DLD1 (cell line): ENCODE measurements at regions not wholly inside any gene's neighbourhood (a gene's known extent, or its start where the extent isn't known, plus 50 kb on each side); places are given as distances from the start of the nearest gene placed in this dataset.

ENCODE experiments used
- in situ Hi-C: cut with HindIII; loops from 2 replicates; pipeline ENCODE4 v1.10.0; 2017; ENCODE audit warnings: low sequenced_read_pairs

DNA sequence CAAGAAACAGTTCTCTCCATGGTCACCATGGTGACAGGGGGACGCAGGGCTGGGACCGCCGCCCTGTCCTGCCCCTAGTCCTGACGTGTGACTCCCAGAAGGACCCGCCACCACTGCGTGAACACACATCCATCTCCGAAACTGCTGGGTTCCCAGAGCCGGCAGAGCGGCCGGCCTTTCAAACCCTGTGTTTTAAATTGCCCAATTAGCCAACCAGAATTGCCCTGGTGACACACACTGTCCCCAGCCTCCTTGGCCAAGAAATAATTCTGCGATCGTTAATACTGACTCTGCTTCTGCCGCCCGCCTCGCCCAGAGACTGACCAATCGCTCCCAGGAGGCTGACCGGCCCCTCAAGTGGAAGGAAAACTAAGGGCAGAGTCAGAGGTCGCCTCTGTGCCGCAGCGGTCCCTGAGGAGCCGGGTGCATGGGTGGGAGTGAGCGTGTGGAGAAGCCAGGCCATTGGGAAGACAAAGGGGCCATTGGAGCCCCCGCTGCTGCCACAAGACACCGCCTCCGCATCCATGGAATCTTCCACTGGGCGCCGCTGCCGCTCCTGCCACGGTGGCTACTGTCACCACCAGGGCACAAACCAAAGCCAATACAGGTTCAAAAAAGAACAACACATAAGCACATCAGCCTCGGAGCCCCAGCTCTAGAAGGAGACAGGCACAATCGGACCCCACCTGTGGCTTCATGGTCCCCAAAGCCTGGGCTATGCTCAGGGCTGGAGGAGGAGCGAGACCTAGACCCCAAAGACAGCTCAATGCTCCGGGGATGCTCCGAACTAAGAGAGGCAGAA lies 273.2 kb downstream of the NPHP4 start:
- in situ Hi-C loops, result no loop called here

DNA sequence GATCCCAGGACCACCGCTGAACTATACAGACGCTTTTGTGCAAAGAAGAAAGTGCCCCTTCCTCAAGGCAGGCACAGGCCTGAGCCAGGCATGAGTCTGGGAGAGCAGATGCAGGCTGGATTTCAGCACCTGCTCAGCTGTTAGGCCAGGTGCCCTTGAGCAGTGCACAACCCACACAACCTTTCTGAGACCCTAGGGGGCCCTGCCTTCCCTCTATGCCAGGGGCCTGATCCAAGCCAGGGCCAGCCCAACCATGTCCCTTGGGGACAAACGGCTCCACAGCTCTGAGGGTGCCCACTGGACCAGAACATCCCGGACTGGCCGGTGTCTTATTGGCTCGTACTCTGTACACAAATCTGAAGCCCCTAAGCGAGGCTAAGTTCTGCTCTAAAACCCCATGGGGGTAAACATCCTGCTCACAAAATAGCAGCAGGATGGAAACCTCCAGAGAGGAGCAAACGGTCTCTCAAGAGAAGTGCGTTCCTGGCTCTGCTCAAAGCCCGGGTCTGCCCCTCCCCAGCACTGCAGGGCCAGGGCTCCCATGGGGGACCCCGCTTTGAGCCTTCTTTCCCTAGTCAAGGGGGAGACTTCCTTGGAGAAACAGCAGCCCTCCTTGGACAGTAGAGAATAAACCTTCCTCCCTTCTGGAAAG lies 275.1 kb downstream of the NPHP4 start:
- in situ Hi-C loops, result no loop called here

DNA sequence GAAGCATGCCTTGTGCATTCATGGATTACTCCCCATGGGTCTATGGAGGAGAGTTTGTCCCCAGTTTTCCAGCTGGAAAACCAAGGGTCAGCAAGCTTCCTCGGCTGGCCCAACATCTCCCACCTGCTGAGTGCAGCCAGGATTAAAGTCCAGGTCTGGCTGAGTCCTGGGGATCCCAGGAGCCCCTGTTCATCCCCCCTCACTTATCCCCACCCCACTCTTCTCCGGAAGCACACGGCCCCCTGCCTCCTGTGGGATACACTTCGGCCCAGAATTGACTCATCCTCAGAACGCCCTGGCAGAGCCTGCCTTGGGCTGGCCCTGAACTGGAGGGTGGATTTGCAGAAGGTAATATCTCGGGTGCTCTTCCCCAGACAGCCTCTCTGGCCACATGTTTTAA lies 276.1 kb downstream of the NPHP4 start:
- in situ Hi-C loops, result no loop called here

DNA sequence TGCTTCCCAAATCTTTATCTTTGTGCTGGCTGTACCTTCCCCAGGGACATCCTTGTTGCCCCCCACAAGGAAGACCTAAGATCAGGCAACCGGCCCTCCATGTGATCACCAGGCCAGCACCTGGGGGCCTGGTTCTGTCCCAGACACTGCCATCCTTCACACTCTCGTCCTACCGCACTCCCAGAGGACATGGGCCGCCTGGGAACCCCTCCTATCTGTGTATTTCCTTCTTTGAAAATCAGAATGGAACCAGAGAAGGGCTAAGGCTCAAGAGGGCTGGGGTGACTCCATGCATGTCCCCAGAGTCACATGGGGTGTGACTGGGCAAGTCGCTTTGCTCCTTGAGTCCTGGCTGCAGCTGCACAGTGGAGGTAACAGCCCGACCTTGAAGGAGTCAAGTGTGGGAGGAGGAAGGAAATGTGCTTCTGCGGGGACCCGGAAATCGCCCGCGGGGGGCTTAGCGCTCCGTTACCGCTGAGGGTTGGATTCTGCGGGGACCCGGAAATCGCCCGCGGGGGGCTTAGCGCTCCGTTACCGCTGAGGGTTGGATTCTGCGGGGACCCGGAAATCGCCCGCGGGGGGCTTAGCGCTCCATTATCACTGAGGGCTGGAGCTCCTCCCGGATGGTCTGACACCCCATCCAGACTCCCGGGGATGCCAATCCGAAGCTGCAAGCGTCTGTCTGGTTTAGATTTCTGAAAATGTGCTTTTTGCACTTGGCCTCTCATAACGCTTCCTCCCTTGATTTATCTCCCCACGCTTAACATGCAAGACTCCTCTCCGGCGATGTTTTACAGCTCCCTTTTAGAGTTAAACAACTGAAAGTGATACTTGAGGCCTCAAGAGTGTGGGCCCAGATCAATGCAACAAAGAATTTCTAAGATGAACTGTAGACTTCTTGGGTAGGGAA lies 278.9 kb downstream of the NPHP4 start:
- in situ Hi-C loops, result no loop called here

DNA sequence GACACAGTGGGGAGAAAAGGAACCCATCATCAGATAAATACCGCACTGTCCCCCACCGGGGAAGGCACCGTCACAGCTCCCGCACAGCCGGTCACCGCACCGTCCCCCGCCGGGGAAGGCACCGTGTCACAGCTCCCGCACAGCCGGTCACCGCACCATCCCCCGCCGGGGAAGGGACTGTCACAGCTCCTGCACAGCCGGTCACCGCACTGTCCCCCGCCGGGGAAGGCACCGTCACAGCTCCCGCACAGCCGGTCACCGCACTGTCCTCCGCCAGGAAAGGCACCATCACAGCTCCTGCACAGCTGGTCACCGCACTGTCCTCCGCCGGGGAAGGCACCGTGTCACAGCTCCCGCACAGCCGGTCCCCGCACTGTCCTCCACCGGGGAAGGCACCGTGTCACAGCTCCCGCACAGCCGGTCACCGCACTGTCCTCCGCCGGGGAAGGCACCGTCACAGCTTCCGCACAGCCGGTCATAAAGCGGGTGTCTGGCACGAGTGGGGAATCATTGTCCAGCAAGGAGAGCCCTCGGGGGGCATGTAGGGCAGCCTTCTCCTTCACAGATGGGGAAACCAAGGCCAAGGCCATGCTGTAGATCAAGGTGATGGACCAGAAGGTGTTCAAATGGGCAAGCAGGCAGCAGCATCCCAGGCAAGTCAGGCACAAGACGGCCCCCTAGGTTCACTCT lies 280.1 kb downstream of the NPHP4 start:
- in situ Hi-C loops, result no loop called here

DNA sequence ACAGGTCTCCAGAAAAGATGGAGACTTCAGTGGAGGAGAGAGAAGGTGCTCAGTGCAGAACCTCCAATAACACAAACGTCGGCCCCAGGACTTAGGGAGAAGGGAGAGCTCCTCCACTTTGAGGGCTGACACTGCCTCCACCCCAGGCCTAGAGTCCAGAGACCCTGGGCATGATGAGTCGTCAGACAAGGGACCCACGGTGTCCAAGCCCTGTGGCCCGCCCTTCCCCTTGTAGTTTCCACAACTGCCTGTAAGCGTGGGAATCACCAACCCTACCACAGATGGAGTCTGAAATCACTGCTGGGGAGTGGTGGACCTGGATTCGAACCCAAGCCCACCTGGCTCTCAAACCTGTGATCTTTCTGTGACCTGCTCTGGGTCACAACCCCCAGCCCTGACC lies 281.1 kb downstream of the NPHP4 start:
- in situ Hi-C loops, result no loop called here

DNA sequence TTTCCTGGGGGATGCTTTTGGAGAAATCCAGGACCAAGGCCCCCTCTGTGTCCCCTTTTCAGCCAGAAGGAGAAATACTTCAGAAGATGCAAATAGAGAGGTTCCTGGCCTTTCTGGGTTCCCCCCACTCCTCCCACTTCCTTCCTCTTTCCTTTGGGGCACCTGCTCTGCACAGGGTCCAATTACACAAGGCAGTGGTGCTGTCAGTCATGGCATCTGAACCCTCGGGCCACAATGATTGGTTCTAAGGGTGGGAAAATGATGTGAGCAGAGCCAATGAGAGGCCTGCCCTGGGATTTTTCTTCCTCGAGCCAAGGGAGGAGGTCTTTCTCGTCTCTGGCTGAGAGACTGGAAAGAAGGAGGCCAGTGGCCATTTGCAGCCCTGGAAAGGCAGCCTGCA lies 282.2 kb downstream of the NPHP4 start:
- in situ Hi-C loops, result no loop called here

DNA sequence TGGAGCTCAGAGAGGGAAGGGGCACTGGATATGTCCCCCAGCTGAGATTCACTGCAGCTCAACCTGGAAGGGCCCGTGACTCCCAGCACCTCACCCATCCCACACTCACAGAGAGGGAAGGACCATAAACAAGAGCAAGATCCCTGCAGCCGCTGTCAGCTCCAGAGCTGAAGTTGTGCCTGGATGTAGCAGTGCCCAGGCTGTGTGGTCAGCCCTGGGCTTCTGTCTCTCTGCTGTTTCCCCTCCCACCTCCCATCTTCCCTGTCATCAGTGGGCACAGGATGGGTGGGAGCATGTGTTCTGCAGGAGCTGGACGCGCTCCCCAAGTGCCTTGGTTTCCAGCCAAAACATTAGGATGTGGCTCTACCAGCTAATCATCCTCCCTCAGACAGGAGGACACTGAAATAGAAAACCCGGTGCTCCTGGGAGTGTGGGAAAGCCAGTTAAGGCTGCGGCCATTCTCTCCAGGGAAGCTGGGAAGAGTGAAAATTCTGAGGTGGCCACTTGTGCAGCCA lies 282.7 kb downstream of the NPHP4 start:
- in situ Hi-C loops, result no loop called here

DNA sequence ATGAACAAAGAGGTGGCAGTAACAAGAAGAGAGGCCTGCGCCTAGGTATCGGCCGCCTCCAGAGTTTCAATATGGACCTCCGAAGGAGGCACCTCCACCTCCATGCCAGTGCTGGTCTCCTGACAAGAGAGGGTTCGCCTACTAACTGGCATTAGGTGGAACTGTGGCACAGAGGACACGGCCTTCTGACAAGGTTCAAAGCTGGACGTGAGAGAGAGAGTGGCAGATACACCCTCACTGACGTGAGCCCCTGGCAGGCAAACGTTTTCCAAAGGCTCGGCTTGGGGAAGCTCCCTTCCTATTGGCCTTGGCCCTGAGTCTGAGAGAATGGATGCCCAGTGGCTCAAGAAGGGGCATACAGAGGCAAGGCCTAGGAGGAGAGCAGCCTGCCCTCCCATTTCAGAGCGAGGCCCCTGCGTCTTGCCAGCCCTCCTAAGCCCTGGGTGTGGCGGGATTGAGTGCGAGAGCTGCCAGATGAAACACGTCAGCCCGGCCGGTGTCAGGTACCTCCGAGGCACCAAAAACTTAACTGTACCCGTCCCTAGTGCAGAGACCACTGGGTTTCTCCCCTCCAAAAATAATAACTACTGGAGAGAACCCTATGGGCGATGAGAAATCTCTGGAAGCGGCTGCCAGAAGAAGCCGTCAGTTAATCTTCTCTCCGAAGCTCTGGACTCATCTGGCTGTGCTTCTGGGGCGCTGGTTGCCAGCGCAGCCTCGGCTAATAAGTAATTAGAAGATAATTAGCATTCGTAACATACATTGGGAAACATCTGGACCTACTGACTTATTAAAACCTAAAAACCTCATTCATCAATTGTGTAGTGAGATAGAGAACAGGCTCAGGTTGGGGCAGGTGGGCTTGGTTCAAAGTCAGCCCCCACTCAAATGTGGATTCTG lies 283.6 kb downstream of the NPHP4 start:
- in situ Hi-C loops, result no loop called here

DNA sequence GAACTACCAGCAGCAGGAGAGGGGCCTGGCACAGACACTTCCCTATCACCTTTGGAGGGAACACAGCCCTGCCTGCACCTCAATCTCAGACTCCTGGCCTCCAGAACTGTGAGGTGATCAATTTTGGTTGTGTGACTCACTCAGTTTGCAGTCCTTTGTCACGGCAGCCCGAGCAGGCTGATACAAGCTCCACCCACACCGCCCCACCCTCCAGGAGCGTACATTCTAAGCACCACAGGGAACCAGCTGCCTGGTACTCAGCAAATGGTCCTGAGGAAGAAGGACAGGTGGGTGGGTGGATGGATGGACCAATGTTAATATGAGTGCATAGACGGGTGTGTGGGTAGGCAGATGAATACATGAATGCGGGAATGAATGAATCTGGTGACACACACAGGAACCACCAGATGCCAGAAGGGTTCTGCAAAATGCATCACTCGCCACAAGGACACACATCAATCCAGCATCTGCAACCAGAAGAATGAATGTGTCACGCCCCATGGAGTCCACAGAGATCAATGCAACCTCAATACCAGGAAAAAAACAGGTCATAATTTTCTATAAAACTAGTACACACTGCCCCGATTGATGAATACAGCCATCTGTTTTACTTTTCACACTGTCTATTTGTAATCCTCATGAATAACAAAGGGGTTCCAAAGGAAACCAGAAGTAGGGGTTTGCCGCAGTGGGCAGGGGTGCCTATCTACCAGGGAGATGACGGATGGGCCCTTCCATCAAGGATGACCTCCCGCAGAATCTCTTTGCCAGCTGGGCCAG lies 284.5 kb downstream of the NPHP4 start:
- in situ Hi-C loops, result no loop called here

DNA sequence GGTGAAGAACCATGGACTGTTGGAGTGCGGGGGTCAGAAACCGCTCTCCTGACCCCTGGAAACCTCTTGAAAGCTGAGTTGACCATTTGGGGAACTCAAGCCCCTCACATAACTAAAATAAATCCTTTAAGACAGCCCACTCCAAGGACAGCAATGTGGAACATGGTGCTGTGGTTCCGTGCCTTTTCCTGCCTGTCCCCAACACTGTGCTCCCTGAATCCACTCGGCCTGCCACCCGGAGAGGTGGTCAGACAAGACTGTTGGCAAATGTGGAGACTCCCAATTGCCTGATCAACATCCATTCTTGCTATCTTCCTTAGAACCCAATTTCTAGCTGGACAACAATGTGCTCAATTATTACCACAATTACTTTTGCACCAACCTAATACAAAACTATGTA lies 286.0 kb downstream of the NPHP4 start:
- in situ Hi-C loops, result no loop called here

DNA sequence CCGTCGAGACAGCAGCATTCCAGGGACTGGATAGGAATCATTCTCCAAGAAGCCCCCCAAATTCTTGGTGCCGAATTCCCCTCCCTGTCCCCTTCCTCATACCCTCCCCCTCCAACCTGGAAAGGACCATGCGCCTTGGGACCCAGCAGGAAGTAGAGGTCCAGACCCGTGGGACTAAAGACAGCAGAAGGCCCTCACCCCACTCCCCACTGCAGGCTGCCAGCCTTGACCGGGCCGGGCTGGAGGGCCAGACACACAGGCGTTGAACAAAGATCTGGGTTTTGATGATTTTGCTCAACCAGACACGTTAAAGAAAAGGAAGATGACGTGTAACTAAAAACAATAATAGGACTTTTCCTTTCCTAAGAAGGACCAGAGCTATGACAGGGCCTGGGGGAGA lies 286.5 kb downstream of the NPHP4 start:
- in situ Hi-C loops, result no loop called here

DNA sequence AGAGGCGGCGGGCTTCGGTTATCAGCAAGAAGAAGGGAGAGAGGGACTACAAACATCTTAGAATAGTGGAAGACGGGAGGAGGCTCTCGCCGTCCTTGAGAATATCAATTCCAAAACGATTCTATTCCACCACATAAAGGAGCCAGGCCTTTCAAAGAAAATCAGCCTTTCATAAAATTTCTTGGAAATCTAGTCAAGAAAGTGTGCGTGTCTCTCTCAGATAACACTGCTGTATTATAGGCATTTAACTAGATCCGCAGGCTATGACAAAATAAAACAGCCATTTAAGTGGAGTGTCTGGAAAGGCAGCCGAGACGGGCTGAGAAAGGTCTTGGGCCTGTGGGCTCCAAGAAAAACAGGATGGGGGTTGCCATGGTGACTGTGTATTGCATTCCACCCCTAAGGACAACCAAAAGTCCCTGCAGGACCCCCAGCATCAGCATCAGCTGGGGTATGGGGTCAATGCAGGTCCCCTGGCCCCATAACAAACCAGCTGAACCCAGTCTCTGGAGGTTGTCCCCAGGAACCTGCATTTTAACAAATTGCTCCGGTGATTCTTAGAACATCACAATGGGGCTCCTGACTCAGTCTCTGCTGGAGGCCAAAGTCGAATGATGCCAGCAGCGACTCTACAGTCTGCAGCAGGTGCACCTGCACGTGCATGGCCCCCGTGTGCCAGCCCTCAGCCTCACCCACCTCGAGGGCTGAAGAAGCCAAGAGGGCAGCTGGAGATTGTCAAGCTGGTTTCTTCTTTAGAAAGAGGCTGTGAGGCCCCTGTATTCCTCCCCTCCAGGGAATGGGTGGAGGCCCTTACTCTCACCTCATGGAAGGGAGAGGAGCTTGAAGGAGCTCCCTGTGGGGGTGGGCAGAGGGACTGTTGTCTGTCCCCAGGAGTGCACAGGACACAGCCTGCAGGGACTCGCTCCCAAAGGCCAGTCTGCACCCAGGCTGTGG lies 287.4 kb downstream of the NPHP4 start:
- in situ Hi-C loops, result no loop called here

DNA sequence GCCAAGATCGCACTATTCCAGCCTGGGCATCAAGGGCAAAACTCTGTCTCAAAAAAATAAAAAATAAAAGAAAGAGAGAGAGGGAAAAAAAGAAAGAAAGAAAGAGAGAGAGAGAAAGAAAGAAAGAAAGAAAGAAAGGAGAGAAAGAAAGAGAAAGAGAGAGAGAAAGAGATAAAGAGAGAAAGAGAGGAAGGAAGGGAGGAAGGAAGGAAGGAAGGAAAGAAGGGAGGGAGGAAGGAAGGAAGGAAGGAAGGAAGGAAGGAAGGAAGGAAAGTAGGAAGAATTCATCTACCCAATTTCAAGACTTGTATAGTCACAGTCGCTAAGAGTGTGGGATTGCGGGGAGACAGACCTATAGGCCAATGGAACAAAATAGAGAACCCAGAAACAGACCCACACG lies 290.6 kb downstream of the NPHP4 start:
- in situ Hi-C loops, result no loop called here

DNA sequence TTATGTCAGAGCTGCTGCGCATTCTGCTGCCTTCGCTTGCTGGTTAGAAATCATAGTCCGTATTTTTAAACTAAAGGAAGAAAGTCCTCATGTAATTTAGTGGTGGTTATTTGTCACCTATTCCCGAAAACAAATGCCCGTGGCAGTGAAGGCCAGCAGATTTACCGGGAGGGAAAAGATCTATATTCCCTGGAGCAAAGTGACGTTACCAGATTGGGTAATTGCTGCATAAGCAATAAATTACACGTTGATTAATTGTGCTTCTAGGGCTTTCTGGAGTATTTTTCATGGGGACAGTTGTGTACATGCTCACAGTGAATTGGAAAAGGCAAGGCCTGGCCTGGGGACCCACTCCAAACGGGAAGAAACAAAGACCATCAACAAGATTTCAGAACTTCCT lies 298.7 kb downstream of the NPHP4 start:
- in situ Hi-C loops, result no loop called here

DNA sequence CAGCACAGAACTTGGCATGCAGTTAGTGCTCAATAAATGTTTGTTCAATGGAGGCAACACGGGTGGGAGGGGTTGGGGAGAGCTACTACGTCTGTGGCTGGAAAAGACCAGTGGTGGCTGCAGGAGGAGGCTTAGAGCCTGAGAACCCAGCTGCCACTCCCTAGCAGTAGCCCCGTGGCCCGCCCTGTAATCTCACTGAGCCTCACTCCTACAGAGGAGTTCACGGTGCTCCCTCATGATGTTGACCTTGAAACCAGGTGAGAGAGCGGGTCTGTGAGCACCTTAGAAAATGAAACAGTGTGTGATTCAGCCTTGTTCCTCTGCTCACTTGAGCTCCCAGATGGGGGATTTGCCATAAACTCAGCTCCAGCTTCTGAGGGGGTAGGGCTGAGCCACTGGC lies 299.6 kb downstream of the NPHP4 start:
- in situ Hi-C loops, result no loop called here

DNA sequence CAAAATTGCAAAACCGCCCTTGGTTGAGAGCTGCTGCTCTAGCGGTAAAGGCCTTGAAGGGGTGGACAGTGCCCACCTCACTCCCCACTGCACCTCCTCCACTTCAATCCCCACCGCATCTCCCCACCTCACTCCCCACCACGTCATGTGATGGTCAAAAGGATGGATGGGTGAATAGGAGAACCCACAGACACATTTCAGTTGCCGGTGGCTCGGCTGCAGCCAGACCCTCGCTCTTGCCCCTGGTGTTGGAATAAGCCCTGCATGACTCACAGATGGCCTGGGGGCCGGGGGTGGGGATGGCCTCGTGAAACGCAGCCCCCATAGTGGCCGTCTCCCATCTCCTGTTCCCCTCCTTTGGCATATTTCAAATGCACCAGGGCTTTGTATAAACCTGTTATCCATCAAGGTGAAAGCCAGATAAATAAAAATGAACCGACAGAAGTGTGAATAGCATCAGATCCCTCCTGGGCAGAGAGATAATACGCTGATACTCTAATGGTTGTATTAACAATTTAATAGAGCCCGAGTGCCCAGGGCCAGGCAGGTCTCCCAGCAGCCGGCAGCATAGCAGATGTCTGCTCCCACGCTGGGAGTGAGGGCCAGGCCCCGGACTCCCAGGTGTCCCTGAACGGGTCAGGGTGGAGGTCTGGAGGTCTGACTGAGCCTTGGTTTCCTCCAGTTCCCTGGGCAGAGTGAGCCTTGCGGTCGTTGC lies 300.3 kb downstream of the NPHP4 start:
- in situ Hi-C loops, result no loop called here
